ENCODE measurements at regions not wholly inside any gene's neighbourhood (a gene's known extent, or its start where the extent isn't known, plus 50 kb on each side); places are given as distances from the start of the nearest gene placed in this dataset.

DNA sequence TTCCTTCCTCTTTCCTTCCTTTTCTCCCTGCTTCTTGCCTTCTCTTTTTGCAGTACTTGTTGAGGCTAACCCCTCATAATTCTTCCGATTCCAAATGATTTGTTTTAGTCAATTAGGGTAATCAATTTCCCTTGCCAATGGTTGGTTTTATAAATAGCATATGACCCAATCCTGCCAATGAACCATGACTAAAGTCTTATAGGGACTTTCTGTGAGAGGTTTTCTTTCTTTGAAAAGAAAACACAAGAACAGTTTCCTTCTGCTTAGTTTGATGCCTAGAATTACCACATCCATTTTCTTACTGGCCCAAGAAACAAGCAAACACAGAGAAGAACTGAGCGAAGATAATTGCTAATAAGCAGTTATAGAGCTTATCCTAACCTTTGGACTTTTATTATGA, 292.5 kb upstream of the SATB1 start:
- no peak for TF ChIP-seq POLR2A (IDR thresholded peaks at IDR 0.05; ENCODE audit: low read length)
- TF ChIP-seq GATA1 (IDR thresholded peaks at IDR 0.05; ENCODE audit: low read depth, low read length) = no peak

All from erythroblast (primary cell).